Naive thymus-derived CD4-positive, alpha-beta T cell (primary cell): ENCODE measurements at regions not wholly inside any gene's neighbourhood (a gene's known extent, or its start where the extent isn't known, plus 50 kb on each side); places are given as distances from the start of the nearest gene placed in this dataset.

Experiments used
- ATAC-seq: fragments of 150-1000 bp; cut with Tn5 transposase; 2 replicates; pipeline ENCODE4 v1.10.0; 2021; ENCODE audit warnings: mild to moderate bottlenecking, moderate library complexity
- CTCF ChIA-PET: fragments of 350-600 bp; sonication (Branson Sonifier 250); formaldehyde crosslinking; loops from one replicate; lab custom pipeline; 2021; ENCODE audit warnings: antibody characterized with exemption; lab: Charles Lee
- POLR2A ChIA-PET: fragments of 350-600 bp; sonication (Branson Sonifier 250); formaldehyde crosslinking; loops from one replicate; lab custom pipeline; 2021; ENCODE audit warnings: antibody characterized with exemption, inconsistent platforms; lab: Charles Lee
- DNase-seq, 9 donors: peaks; one replicate each; pipeline versions ENCODE4 v3.0.0 to v3.0.0-alpha.2; 2020 to 2022; ENCODE audit warnings: mixed read lengths in 1 of 9
- H3K27ac ChIP-seq: one replicate; pipeline ENCODE4 v1.7.0; 2013; ENCODE audit warnings: mild to moderate bottlenecking, low read depth, low read length, moderate library complexity
- H3K27me3 ChIP-seq, 2 donors: one replicate each; pipeline ENCODE4 v1.7.0; 2013; ENCODE audit warnings: low read length in 2 of 2, mild to moderate bottlenecking in 2 of 2, moderate library complexity in 2 of 2; ENCODE audit not compliant: control insufficient read depth in 2 of 2, insufficient read depth in 2 of 2
- H3K36me3 ChIP-seq, 3 experiments: 1 replicate in 2 of 3; 2 replicates in 1 of 3; pipeline ENCODE4 v1.7.0; 2013; ENCODE audit warnings: low read length in 3 of 3, mild to moderate bottlenecking in 3 of 3, moderate library complexity in 1 of 3; ENCODE audit not compliant: insufficient read depth in 3 of 3, control insufficient read depth in 2 of 3
- H3K4me1 ChIP-seq, 2 donors: one replicate each; pipeline ENCODE4 v1.7.0; 2013; ENCODE audit warnings: low read length in 2 of 2, mild to moderate bottlenecking in 2 of 2, moderate library complexity in 1 of 2; ENCODE audit not compliant: control insufficient read depth in 2 of 2, insufficient read depth in 2 of 2
- H3K4me3 ChIP-seq: 2 replicates; pipeline ENCODE4 v1.7.0; 2013; ENCODE audit warnings: mild to moderate bottlenecking, low read length
- H3K9me3 ChIP-seq, 3 experiments: 1 replicate in 2 of 3; 2 replicates in 1 of 3; pipeline ENCODE4 v1.7.0; 2013; ENCODE audit warnings: low read length in 3 of 3; ENCODE audit not compliant: control insufficient read depth in 2 of 3
- H3K27ac Mint-ChIP-seq, 9 donors: one replicate each; pipeline ENCODE4 v1.8.0; 2020 to 2022; ENCODE audit warnings: mixed read lengths in 9 of 9, mild to moderate bottlenecking in 8 of 9, moderate library complexity in 5 of 9, inconsistent platforms in 2 of 9
- H3K27me3 Mint-ChIP-seq, 5 donors: one replicate each; pipeline ENCODE4 v1.8.0; 2021 to 2022; ENCODE audit warnings: mixed read lengths in 5 of 5, mild to moderate bottlenecking in 1 of 5
- H3K36me3 Mint-ChIP-seq, 5 donors: one replicate each; pipeline ENCODE4 v1.8.0; 2020 to 2022; ENCODE audit warnings: mixed read lengths in 5 of 5, mild to moderate bottlenecking in 3 of 5, inconsistent platforms in 1 of 5
- H3K4me1 Mint-ChIP-seq, 7 donors: one replicate each; pipeline ENCODE4 v1.8.0; 2020 to 2022; ENCODE audit warnings: mixed read lengths in 7 of 7, mild to moderate bottlenecking in 3 of 7, inconsistent platforms in 1 of 7
- H3K4me3 Mint-ChIP-seq, 10 donors: one replicate each; pipeline ENCODE4 v1.8.0; 2020 to 2022; ENCODE audit warnings: mild to moderate bottlenecking in 10 of 10, mixed read lengths in 10 of 10, moderate library complexity in 6 of 10, inconsistent platforms in 2 of 10
- H3K9me3 Mint-ChIP-seq, 11 donors: one replicate each; pipeline ENCODE4 v1.8.0; 2020 to 2022; ENCODE audit warnings: mixed read lengths in 11 of 11, mild to moderate bottlenecking in 4 of 11, inconsistent platforms in 1 of 11, moderate library complexity in 1 of 11
- intact Hi-C, 2 donors: fragments of 100-400 bp; cut with micrococcal nuclease; formaldehyde crosslinking; loops; one replicate each; pipeline ENCODE4 v1.15.1; 2023

DNA sequence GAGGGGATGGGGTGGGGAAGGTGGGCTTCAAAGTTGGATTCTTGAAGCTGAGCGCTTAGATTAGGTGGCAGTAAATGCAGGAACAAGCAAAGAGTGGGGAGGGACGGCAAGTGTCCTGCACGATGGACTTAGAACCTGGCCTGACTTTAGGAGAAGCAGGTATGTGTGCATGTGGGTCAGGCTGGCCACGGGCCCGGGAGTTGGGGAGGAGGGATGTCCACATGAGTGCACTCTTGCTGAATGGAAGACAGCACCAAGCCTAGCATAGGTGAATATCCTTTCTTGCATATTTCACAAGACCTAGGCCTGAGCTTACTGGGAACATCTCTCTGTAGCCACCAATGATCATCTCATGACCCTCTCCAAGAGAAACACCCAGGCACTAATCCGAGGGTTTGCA is 96.1 kb downstream of the DDX1 start:
- ATAC-seq (no peak), DNase-seq (no peak)
- H3K4me3 ChIP-seq: no peak overlapping the region
- no peak overlapping the region for H3K27ac ChIP-seq
- ChIA-PET POLR2A (no interaction called here), CTCF (no interaction called here)
- Mint-ChIP-seq H3K27ac (no peak overlapping the region), H3K4me3 (no peak overlapping the region), H3K9me3 (peaks cover 0 to 2% (median 0%) of the 10 kb centered on the region in 11 donors), H3K36me3 (no peaks in the 10 kb centered on the region), H3K4me1 (no peaks in the 10 kb centered on the region), H3K27me3 (peaks cover 0 to 22% (median 10%) of the 10 kb centered on the region in 5 donors)
- intact Hi-C loops: no loop called here
- H3K4me1 ChIP-seq: no peaks in the 10 kb centered on the region
- H3K27me3 ChIP-seq: no peaks in the 10 kb centered on the region
- H3K36me3 ChIP-seq: no peaks in the 10 kb centered on the region
- no peaks in the 10 kb centered on the region for H3K9me3 ChIP-seq

DNA sequence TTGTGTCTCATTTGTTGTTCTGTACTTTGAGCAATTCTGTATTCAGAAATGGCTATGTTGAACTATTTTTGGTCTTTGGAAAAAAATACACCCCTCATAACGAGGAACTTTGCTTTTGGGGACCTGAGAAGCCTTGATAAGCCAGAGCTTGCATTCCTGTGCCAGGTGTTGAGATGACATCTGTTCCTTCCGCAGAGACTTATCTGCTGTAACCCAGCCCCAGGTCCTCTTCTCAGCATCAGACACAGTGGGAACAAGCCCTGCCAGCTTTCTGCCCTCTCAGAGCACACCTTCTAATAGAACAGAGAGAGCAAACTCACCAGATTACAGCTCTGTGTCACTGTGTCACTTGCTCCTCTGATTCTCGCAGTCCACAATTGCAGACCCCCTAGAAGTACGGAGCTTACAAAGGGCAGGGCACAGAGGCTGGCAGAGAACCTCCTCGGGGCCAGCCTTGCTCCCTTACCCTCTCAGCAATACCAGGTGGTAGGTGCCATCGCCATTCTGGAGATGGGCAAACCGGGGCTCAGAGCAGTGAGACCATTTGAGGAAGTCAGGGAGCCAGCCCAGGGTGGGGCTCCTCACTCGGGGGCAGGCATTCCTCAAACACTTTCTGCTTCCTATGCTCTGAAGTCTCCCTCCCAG is 97.4 kb downstream of the DDX1 start:
- no peak overlapping the region for H3K4me3 ChIP-seq
- peaks cover 0 to 2% (median 0%) of the 10 kb centered on the region in 11 donors for H3K9me3 Mint-ChIP-seq
- no peaks in the 10 kb centered on the region for H3K4me1 Mint-ChIP-seq
- no peaks in the 10 kb centered on the region for H3K9me3 ChIP-seq
- intact Hi-C loops: no loop called here
- no peak overlapping the region for H3K4me3 Mint-ChIP-seq
- peaks cover 0 to 22% (median 10%) of the 10 kb centered on the region in 5 donors for H3K27me3 Mint-ChIP-seq
- DNase-seq (no peak), ATAC-seq (no peak)
- H3K4me1 ChIP-seq: no peaks in the 10 kb centered on the region
- no peak overlapping the region for H3K27ac Mint-ChIP-seq
- no peaks in the 10 kb centered on the region for H3K36me3 Mint-ChIP-seq
- no peaks in the 10 kb centered on the region for H3K36me3 ChIP-seq
- no peak overlapping the region for H3K27ac ChIP-seq
- CTCF ChIA-PET: no interaction called here
- POLR2A ChIA-PET: no interaction called here
- H3K27me3 ChIP-seq: no peaks in the 10 kb centered on the region

GRCh38 chr2:15689654-15690053 is 98.0 kb downstream of the DDX1 start:
- Histone ChIP-seq H3K27me3 (no peaks in the 10 kb centered on the region), H3K4me3 (no peak overlapping the region), H3K27ac (no peak overlapping the region), H3K4me1 (no peaks in the 10 kb centered on the region), H3K9me3 (no peaks in the 10 kb centered on the region), H3K36me3 (no peaks in the 10 kb centered on the region)
- intact Hi-C loops: no loop called here
- ATAC-seq: no peak
- H3K27ac Mint-ChIP-seq: no peak overlapping the region
- ChIA-PET CTCF (no interaction called here), POLR2A (no interaction called here)
- H3K4me3 Mint-ChIP-seq: no peak overlapping the region
- no peaks in the 10 kb centered on the region for H3K36me3 Mint-ChIP-seq
- H3K9me3 Mint-ChIP-seq: peaks cover 0 to 2% (median 0%) of the 10 kb centered on the region in 11 donors
- DNase-seq: no peak
- peaks cover 0 to 22% (median 10%) of the 10 kb centered on the region in 5 donors for H3K27me3 Mint-ChIP-seq
- no peaks in the 10 kb centered on the region for H3K4me1 Mint-ChIP-seq

- DNase-seq: no peak
- no peaks in the 10 kb centered on the region for H3K36me3 Mint-ChIP-seq
These were observed 100.1 kb downstream of the DDX1 start for GRCh38 chr2:15691586-15692310.

GRCh38 chr2:15692551-15693377 is 101.1 kb downstream of the DDX1 start:
- Mint-ChIP-seq H3K27ac (no peak overlapping the region), H3K9me3 (peaks cover 0 to 2% (median 0%) of the 10 kb centered on the region in 11 donors), H3K27me3 (peaks cover 0 to 17% (median 10%) of the 10 kb centered on the region in 5 donors), H3K36me3 (no peaks in the 10 kb centered on the region), H3K4me1 (no peaks in the 10 kb centered on the region), H3K4me3 (no peak overlapping the region)
- Histone ChIP-seq H3K36me3 (no peaks in the 10 kb centered on the region), H3K27ac (no peak overlapping the region), H3K4me3 (no peak overlapping the region), H3K4me1 (no peaks in the 10 kb centered on the region), H3K9me3 (no peaks in the 10 kb centered on the region), H3K27me3 (no peaks in the 10 kb centered on the region)
- ChIA-PET CTCF (no interaction called here), POLR2A (no interaction called here)
- intact Hi-C loops: no loop called here
- no peak for ATAC-seq
- no peak for DNase-seq

More at GRCh38 chr2:15691586-15692310, 100.1 kb downstream of the DDX1 start:
- Mint-ChIP-seq H3K27me3 (peaks cover 0 to 22% (median 10%) of the 10 kb centered on the region in 5 donors), H3K4me1 (no peaks in the 10 kb centered on the region), H3K27ac (no peak overlapping the region), H3K4me3 (no peak overlapping the region), H3K9me3 (peaks cover 0 to 2% (median 0%) of the 10 kb centered on the region in 11 donors)
- no peaks in the 10 kb centered on the region for H3K27me3 ChIP-seq
- H3K36me3 ChIP-seq: no peaks in the 10 kb centered on the region
- CTCF ChIA-PET: no interaction called here
- no peak overlapping the region for H3K27ac ChIP-seq
- POLR2A ChIA-PET: no interaction called here
- H3K9me3 ChIP-seq: no peaks in the 10 kb centered on the region
- no peak overlapping the region for H3K4me3 ChIP-seq
- ATAC-seq: no peak
- intact Hi-C loops: no loop called here
- no peaks in the 10 kb centered on the region for H3K4me1 ChIP-seq

- H3K36me3 Mint-ChIP-seq: no peaks in the 10 kb centered on the region
These were observed 101.7 kb downstream of the DDX1 start for GRCh38 chr2:15693382-15693781.

More at GRCh38 chr2:15693382-15693781, 101.7 kb downstream of the DDX1 start:
- Histone ChIP-seq H3K4me3 (no peak overlapping the region), H3K36me3 (no peaks in the 10 kb centered on the region), H3K4me1 (no peaks in the 10 kb centered on the region), H3K9me3 (no peaks in the 10 kb centered on the region), H3K27me3 (no peaks in the 10 kb centered on the region), H3K27ac (no peak overlapping the region)
- ChIA-PET CTCF (no interaction called here), POLR2A (no interaction called here)
- peaks cover 0 to 15% (median 10%) of the 10 kb centered on the region in 5 donors for H3K27me3 Mint-ChIP-seq
- intact Hi-C loops: no loop called here
- no peak for ATAC-seq
- H3K4me1 Mint-ChIP-seq: no peaks in the 10 kb centered on the region
- peaks cover 0 to 3% (median 0%) of the 10 kb centered on the region in 11 donors for H3K9me3 Mint-ChIP-seq
- no peak overlapping the region for H3K4me3 Mint-ChIP-seq
- DNase-seq: no peak
- H3K27ac Mint-ChIP-seq: no peak overlapping the region
